ENCODE measurements at regions not wholly inside any gene's neighbourhood (a gene's known extent, or its start where the extent isn't known, plus 50 kb on each side); places are given as distances from the start of the nearest gene placed in this dataset.
"Not testable (repeated sequence)": the region's sequence is repeated elsewhere in the genome, so short reads cannot be mapped to it uniquely, and the experiment has no call there.

DNA sequence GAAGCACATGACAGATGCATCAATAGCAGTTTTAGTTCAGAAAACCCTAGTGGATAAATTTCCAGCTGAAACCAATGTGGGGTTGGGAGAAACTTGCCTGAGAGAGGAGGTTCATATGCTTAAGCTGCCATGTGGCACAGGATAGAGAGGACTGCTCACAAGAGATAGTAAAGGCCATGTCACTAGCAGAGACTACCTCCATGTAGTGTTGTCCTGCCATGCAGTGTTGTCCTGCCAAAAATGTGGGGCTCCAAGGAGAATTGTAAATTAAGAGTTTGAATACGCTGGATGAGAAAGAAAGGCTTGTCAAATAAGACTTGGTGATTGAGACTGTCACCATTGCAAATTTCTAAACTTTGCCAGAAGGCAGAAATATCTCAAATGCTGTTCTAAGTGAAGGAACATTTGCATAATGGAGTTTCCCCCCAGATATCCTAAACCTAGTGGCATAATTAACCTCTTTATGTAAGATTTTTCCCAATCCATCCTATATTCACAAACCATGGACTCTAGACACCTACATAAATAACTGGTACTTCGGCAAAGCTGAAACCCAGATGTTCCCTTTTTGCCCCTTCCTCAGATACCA is 938.3 kb upstream of the ALCAM start:
- no peak for DNase-seq (ENCODE audit: low read depth in 2 of 2)
- H3K4me3 ChIP-seq (replicated peaks in 1 of 2; ENCODE audit: low read depth in 2 of 2, low read length in 2 of 2) = no peak overlapping the region
- TF ChIP-seq, protein P1, sequence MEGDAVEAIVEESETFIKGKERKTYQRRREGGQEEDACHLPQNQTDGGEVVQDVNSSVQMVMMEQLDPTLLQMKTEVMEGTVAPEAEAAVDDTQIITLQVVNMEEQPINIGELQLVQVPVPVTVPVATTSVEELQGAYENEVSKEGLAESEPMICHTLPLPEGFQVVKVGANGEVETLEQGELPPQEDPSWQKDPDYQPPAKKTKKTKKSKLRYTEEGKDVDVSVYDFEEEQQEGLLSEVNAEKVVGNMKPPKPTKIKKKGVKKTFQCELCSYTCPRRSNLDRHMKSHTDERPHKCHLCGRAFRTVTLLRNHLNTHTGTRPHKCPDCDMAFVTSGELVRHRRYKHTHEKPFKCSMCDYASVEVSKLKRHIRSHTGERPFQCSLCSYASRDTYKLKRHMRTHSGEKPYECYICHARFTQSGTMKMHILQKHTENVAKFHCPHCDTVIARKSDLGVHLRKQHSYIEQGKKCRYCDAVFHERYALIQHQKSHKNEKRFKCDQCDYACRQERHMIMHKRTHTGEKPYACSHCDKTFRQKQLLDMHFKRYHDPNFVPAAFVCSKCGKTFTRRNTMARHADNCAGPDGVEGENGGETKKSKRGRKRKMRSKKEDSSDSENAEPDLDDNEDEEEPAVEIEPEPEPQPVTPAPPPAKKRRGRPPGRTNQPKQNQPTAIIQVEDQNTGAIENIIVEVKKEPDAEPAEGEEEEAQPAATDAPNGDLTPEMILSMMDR (IDR thresholded peaks at IDR 0.05; ENCODE audit: low read depth, low read length) = no peak

DNA sequence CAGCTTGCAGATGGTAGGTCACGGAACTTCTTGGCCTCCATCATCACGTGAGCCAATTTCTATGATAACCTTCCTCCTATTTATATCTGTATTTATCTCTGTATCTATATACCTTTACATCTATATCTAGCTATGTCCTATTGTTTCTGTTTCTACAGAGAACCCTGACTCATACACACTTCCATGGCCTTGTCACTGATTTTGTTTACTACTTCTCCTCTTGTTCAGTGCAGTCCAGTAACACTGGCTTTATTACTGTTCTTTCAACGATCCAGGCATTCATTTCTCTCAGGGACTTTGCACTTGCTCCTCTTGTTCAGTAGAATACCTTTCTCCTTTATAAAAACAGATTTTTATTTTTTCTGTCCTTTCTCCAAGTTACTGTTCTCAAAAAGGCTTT is 937.0 kb upstream of the ALCAM start:
- no peak overlapping the region for H3K4me3 ChIP-seq (replicated peaks in 1 of 2; ENCODE audit: low read depth in 2 of 2, low read length in 2 of 2)
- TF ChIP-seq, protein P1 (IDR thresholded peaks at IDR 0.05; ENCODE audit: low read depth, low read length) = no peak
- DNase-seq (ENCODE audit: low read depth in 2 of 2) = no peak

DNA sequence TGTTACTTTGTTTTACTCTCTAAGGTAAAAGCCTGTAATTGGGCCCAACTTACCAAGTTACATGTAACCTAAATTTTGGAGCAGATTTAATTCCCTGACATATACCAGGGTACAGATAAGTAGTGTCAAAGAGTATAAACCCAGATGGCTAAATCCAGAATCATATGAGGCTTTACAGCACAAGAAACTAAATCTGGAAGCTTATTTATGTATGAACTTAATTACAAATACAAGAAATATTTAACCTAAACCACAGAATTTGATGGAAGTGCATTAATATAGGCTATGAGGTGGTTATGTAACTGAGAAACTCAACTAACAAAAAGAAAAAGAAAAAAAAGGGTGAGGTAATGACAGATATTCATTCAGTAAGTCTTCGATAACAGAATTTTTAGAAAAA is 930.2 kb upstream of the ALCAM start:
- no peak for DNase-seq (ENCODE audit: low read depth in 2 of 2)
- TF ChIP-seq, protein P1 (IDR thresholded peaks at IDR 0.05; ENCODE audit: low read depth, low read length) = no peak

DNA sequence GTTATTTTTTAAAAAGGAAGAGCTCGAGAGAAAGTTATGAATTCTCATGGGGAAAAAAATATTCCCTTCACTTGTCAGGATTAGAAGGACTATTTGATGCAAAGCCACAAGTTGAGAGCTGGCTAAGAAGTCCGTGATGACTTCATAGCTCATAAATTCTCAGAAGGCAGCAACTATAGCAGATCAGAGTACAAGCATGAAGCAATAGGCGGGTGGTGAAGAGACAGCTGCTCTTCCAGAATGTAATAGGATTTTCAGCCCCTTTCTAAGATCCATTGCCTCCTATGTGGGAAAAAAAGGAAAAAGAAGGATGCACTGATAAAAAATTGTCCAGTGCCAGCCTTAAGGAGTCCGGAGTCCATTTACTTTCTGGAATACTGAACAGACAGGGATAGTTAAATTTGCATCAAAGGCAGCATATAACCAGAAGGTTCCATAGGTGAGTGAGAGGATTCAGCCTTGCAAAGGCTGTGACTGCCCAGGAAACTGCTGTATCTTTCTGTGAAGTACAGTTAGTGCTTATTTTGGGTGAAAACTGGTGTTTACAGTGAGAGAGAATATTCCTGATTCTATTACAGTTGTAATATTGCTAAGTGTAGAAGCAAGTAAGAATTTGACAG is 929.5 kb upstream of the ALCAM start:
- TF ChIP-seq, protein P1 (IDR thresholded peaks at IDR 0.05; ENCODE audit: low read depth, low read length) = no peak
- no peak overlapping the region for H3K4me3 ChIP-seq (replicated peaks in 1 of 2; ENCODE audit: low read depth in 2 of 2, low read length in 2 of 2)
- DNase-seq (ENCODE audit: low read depth in 2 of 2) = peak; percentile 64 to 70

More for the DNA sequence above, 930.2 kb upstream of the ALCAM start:
- H3K4me3 ChIP-seq (replicated peaks in 1 of 2; ENCODE audit: low read depth in 2 of 2, low read length in 2 of 2) = no peak overlapping the region

DNA sequence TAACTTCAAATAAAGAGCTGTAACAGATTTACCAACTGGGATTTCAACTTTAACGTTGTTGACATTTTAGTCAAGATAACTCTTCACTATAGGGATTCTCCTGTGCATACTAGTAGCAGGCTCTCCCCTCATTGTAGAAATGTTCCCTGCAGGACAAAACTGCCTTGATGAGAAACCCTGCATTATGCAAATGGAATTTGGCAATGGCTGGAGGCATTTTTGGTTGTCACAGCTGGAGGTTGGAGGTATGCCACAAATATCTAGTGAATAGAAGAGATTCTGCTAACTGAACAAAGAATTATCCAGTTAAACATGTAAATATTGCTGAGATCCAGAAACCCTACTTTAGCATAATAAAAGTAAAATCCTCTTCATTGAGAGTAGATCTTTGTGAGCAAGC is 928.8 kb upstream of the ALCAM start:
- TF ChIP-seq, protein P1 (IDR thresholded peaks at IDR 0.05; ENCODE audit: low read depth, low read length) = no peak
- DNase-seq (ENCODE audit: low read depth in 2 of 2) = peak; percentile 59 to 63
- H3K4me3 ChIP-seq (replicated peaks in 1 of 2; ENCODE audit: low read depth in 2 of 2, low read length in 2 of 2) = no peak overlapping the region

DNA sequence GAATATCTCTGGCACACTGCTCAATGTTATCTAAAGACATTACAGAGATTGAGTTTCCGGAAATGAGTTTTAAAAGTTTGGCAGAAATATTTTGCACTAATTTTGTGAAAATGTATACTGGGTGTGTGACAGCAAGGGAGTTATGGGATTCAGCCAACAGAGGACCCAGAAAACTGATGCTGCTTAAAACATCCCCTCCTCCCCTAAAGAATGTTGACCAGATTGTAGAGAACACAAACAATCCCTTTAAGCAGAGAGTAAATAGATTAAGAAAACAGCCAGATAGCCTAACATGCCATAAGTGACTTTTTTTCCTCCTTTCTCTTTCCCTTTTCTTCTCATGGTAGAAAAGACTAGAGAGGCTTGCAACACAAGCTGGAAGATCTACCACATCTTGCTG is 928.0 kb upstream of the ALCAM start:
- TF ChIP-seq, protein P1 (IDR thresholded peaks at IDR 0.05; ENCODE audit: low read depth, low read length) = no peak
- no peak overlapping the region for H3K4me3 ChIP-seq (replicated peaks in 1 of 2; ENCODE audit: low read depth in 2 of 2, low read length in 2 of 2)
- peak in 1 of 2 donors; percentile 13 for DNase-seq (ENCODE audit: low read depth in 2 of 2)

DNA sequence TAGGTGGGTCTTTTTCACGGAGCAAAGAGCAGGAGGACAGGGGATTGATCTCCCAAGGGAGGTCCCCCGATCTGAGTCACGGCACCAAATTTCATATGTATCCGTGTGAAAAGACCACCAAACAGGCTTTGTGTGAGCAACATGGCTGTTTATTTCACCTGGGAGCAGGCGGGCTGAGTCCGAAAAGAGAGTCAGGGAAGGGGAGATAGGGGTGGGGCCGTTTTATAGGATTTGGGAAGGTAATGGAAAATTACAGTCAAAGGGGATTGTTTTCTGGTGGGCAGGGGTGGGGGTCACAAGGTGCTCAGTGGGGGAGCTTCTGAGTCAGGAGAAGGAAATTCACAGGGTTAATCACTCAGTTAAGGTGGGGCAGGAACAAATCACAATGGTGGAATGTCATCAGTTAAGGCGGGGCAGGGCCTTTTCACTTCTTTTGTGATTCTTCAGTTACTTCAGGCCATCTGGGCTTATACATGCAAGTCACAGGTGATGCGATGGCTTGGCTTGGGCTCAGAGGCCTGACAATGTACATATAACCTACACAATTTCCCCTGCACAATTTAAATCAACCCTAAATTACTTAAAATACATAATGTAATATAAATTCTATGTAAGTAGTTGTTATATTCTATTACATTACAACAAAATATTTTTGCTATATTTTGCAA is 921.3 kb upstream of the ALCAM start:
- not testable (repeated sequence) for DNase-seq (ENCODE audit: low read depth in 2 of 2); H3K4me3 ChIP-seq (replicated peaks in 1 of 2; ENCODE audit: low read depth in 2 of 2, low read length in 2 of 2)
